GM19395 (cell line): ENCODE measurements at regions not wholly inside any gene's neighbourhood (a gene's known extent, or its start where the extent isn't known, plus 50 kb on each side); places are given as distances from the start of the nearest gene placed in this dataset.

Source experiments
- ATAC-seq: cut with Tn5 transposase; IDR thresholded peaks from one replicate; pipeline ENCODE4 v1.9.1; 2021; ENCODE audit warnings: mild to moderate bottlenecking, moderate library complexity; ENCODE audit not compliant: unreplicated experiment

- peak; percentile 78 for ATAC-seq
Observed at GRCh38 chr10:75294866-75295701, 59.3 kb upstream of the COMTD1 start.

GRCh38 chr10:75294518-75294865 is 58.7 kb upstream of the COMTD1 start:
- ATAC-seq, result peak; percentile 9

GRCh38 chr10:75294031-75294437 is 58.3 kb upstream of the COMTD1 start:
- ATAC-seq, result no peak

- no peak for ATAC-seq
Observed at GRCh38 chr10:75293446-75293820, 57.7 kb upstream of the COMTD1 start.

- ATAC-seq, result no peak
Observed at GRCh38 chr10:75292794-75293445, 57.2 kb upstream of the COMTD1 start.

GRCh38 chr10:75291805-75292204 is 56.0 kb upstream of the COMTD1 start:
- no peak for ATAC-seq

GRCh38 chr10:75288140-75288711 is 52.5 kb upstream of the COMTD1 start:
- ATAC-seq, result no peak

GRCh38 chr10:75287697-75288096 is 51.9 kb upstream of the COMTD1 start:
- ATAC-seq, result no peak

GRCh38 chr10:75286901-75287300 is 51.1 kb upstream of the COMTD1 start:
- ATAC-seq, result no peak
